Smooth muscle cell (in vitro differentiated cells): ENCODE measurements at regions not wholly inside any gene's neighbourhood (a gene's known extent, or its start where the extent isn't known, plus 50 kb on each side); places are given as distances from the start of the nearest gene placed in this dataset.
A peak's percentile ranks its signal among the peaks of the same experiment; 100 is the strongest.

ENCODE experiments used
- DNase-seq: peaks from one replicate; lab custom pipeline; 2025; ENCODE audit not compliant: unreplicated experiment; lab: John Stamatoyannopoulos, UW
- H2AFZ ChIP-seq: fragments of 200-600 bp; sonication (generic); 2 replicates; pipeline ENCODE4 v1.6.0; 2016; ENCODE audit warnings: antibody characterized with exemption, low read depth, mild to moderate bottlenecking
- H3F3A ChIP-seq: fragments of 200-600 bp; sonication (generic); 2 replicates; pipeline ENCODE4 v1.6.0; 2017; ENCODE audit warnings: antibody characterized with exemption, low read depth
- H3K27ac ChIP-seq: fragments of 200-600 bp; sonication (generic); 2 replicates; pipeline ENCODE4 v1.5.1; 2016; ENCODE audit warnings: low read depth, mild to moderate bottlenecking
- H3K27me3 ChIP-seq: fragments of 200-600 bp; sonication (generic); 2 replicates; pipeline ENCODE4 v1.6.1; 2016; ENCODE audit warnings: low read depth, mild to moderate bottlenecking
- H3K36me3 ChIP-seq: fragments of 200-600 bp; sonication (generic); 2 replicates; pipeline ENCODE4 v1.5.1; 2016; ENCODE audit warnings: low read depth
- H3K4me1 ChIP-seq: fragments of 200-600 bp; sonication (generic); 2 replicates; pipeline ENCODE4 v1.5.1; 2016; ENCODE audit warnings: low read depth
- H3K4me2 ChIP-seq: fragments of 200-600 bp; sonication (generic); 2 replicates; pipeline ENCODE4 v1.6.0; 2016; ENCODE audit warnings: mild to moderate bottlenecking
- H3K4me3 ChIP-seq: fragments of 200-600 bp; sonication (generic); 2 replicates; pipeline ENCODE4 v1.5.1; 2016; ENCODE audit warnings: mild to moderate bottlenecking
- H3K79me2 ChIP-seq: fragments of 200-600 bp; sonication (generic); 2 replicates; pipeline ENCODE4 v1.6.0; 2016; ENCODE audit warnings: low read depth, mild to moderate bottlenecking
- H3K9ac ChIP-seq: fragments of 200-600 bp; sonication (generic); 2 replicates; pipeline ENCODE4 v1.6.0; 2016; ENCODE audit warnings: low read depth
- H3K9me3 ChIP-seq: fragments of 200-600 bp; sonication (generic); replicated peaks from 2 replicates; pipeline ENCODE4 v1.5.1; 2016; ENCODE audit warnings: low read depth
- H4K20me1 ChIP-seq: fragments of 200-600 bp; sonication (generic); 2 replicates; pipeline ENCODE4 v1.6.0; 2016; ENCODE audit warnings: low read depth
- WGBS: methylation state at CpG from one replicate; pipeline ENCODE4 v1.1.7; 2016; ENCODE audit warnings: low lambda C conversion rate; 5-methylcytosine and 5-hydroxymethylcytosine counted together
- TF ChIP-seq, protein P1 (sequence below): fragments of 200-600 bp; sonication (generic); IDR thresholded peaks from 2 replicates; pipeline ENCODE4 v1.5.1; 2017; ENCODE audit warnings: borderline replicate concordance, mild to moderate bottlenecking, antibody characterized with exemption; ENCODE audit not compliant: insufficient read depth, poor library complexity, severe bottlenecking

- no peaks in the 10 kb centered on the region for H3K36me3 ChIP-seq
- H3K4me1 ChIP-seq: no peaks in the 10 kb centered on the region
- H3K9ac ChIP-seq: no peak overlapping the region
- H2AFZ ChIP-seq: no peak overlapping the region
- no peak for DNase-seq
- H3K79me2 ChIP-seq: no peaks in the 10 kb centered on the region
- no peaks in the 10 kb centered on the region for H3K9me3 ChIP-seq
- no peaks in the 10 kb centered on the region for H3F3A ChIP-seq
- no peak overlapping the region for H3K27ac ChIP-seq
- no peak overlapping the region for H3K4me3 ChIP-seq
- TF ChIP-seq, protein P1, sequence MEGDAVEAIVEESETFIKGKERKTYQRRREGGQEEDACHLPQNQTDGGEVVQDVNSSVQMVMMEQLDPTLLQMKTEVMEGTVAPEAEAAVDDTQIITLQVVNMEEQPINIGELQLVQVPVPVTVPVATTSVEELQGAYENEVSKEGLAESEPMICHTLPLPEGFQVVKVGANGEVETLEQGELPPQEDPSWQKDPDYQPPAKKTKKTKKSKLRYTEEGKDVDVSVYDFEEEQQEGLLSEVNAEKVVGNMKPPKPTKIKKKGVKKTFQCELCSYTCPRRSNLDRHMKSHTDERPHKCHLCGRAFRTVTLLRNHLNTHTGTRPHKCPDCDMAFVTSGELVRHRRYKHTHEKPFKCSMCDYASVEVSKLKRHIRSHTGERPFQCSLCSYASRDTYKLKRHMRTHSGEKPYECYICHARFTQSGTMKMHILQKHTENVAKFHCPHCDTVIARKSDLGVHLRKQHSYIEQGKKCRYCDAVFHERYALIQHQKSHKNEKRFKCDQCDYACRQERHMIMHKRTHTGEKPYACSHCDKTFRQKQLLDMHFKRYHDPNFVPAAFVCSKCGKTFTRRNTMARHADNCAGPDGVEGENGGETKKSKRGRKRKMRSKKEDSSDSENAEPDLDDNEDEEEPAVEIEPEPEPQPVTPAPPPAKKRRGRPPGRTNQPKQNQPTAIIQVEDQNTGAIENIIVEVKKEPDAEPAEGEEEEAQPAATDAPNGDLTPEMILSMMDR: no peak
- no peaks in the 10 kb centered on the region for H3K27me3 ChIP-seq
- no peak overlapping the region for H3K4me2 ChIP-seq
- no peaks in the 10 kb centered on the region for H4K20me1 ChIP-seq
- 83% methylated on average over 1 of the region's 1 CpG for WGBS
Observed at GRCh38 chr3:163491714-163492113, 1586.6 kb downstream of the SI start.

- no peaks in the 10 kb centered on the region for H3K4me1 ChIP-seq
- no peak overlapping the region for H3K27ac ChIP-seq
- no peak overlapping the region for H3K9ac ChIP-seq
- DNase-seq: no peak
- H2AFZ ChIP-seq: no peak overlapping the region
- H3K4me3 ChIP-seq: no peak overlapping the region
- H4K20me1 ChIP-seq: no peaks in the 10 kb centered on the region
- H3K9me3 ChIP-seq: no peaks in the 10 kb centered on the region
- no peaks in the 10 kb centered on the region for H3K36me3 ChIP-seq
- H3F3A ChIP-seq: no peaks in the 10 kb centered on the region
- 94% methylated on average over 1 of the region's 1 CpG for WGBS
- no peaks in the 10 kb centered on the region for H3K27me3 ChIP-seq
- H3K4me2 ChIP-seq: no peak overlapping the region
- no peaks in the 10 kb centered on the region for H3K79me2 ChIP-seq
- TF ChIP-seq, protein P1: peak; percentile 55
Observed at GRCh38 chr3:163490119-163490518, 1588.2 kb downstream of the SI start.

- Histone ChIP-seq H3K9me3 (no peaks in the 10 kb centered on the region), H3K27me3 (no peaks in the 10 kb centered on the region), H3K4me3 (no peak overlapping the region), H3F3A (no peaks in the 10 kb centered on the region), H4K20me1 (no peaks in the 10 kb centered on the region), H3K27ac (no peak overlapping the region), H3K36me3 (no peaks in the 10 kb centered on the region), H3K9ac (no peak overlapping the region), H2AFZ (no peak overlapping the region), H3K79me2 (no peaks in the 10 kb centered on the region), H3K4me1 (no peaks in the 10 kb centered on the region), H3K4me2 (no peak overlapping the region)
- DNase-seq: no peak
- TF ChIP-seq, protein P1: no peak
Observed at GRCh38 chr3:163482695-163483094, 1595.6 kb downstream of the SI start.

GRCh38 chr3:163481738-163482137, 1596.6 kb downstream of the SI start:
- no peaks in the 10 kb centered on the region for H3K36me3 ChIP-seq
- H3K4me1 ChIP-seq: no peaks in the 10 kb centered on the region
- no peak overlapping the region for H3K27ac ChIP-seq
- H3K4me2 ChIP-seq: no peak overlapping the region
- no peak overlapping the region for H2AFZ ChIP-seq
- no peaks in the 10 kb centered on the region for H3F3A ChIP-seq
- no peak overlapping the region for H3K9ac ChIP-seq
- no peak overlapping the region for H3K4me3 ChIP-seq
- TF ChIP-seq, protein P1: no peak
- DNase-seq: no peak
- no peaks in the 10 kb centered on the region for H4K20me1 ChIP-seq
- H3K79me2 ChIP-seq: no peaks in the 10 kb centered on the region
- H3K27me3 ChIP-seq: no peaks in the 10 kb centered on the region
- WGBS: 85% methylated on average over 1 of the region's 1 CpG
- no peaks in the 10 kb centered on the region for H3K9me3 ChIP-seq
